Epidermal melanocyte (primary cell): ENCODE measurements at regions not wholly inside any gene's neighbourhood (a gene's known extent, or its start where the extent isn't known, plus 50 kb on each side); places are given as distances from the start of the nearest gene placed in this dataset.
A peak's percentile ranks its signal among the peaks of the same experiment; 100 is the strongest.

Experiments used
- DNase-seq: peaks from one replicate; pipeline ENCODE4 v3.0.0; 2011; ENCODE audit warnings: low spot score; ENCODE audit not compliant: insufficient read length

GRCh38 chr2:176540995-176541394 is 271.8 kb downstream of the MTX2 start:
- no peak for DNase-seq

GRCh38 chr2:176542476-176542875 is 273.2 kb downstream of the MTX2 start:
- no peak for DNase-seq

GRCh38 chr2:176544557-176544956 is 275.3 kb downstream of the MTX2 start:
- peak; percentile 21 for DNase-seq

- DNase-seq: peak; percentile 79
Observed at GRCh38 chr2:176544991-176545956, 276.0 kb downstream of the MTX2 start.

GRCh38 chr2:176546550-176546949 is 277.3 kb downstream of the MTX2 start:
- no peak for DNase-seq

GRCh38 chr2:176552501-176553135 is 283.4 kb downstream of the MTX2 start:
- no peak for DNase-seq

- DNase-seq: no peak
Observed at GRCh38 chr2:176553685-176554100, 284.5 kb downstream of the MTX2 start.

- peak; percentile 66 for DNase-seq
Observed at GRCh38 chr2:176554101-176555048, 285.1 kb downstream of the MTX2 start.

- DNase-seq: no peak
Observed at GRCh38 chr2:176555112-176555511, 285.9 kb downstream of the MTX2 start.

GRCh38 chr2:176555781-176556180 is 286.5 kb downstream of the MTX2 start:
- no peak for DNase-seq

GRCh38 chr2:176556373-176556772 is 287.1 kb downstream of the MTX2 start:
- no peak for DNase-seq

GRCh38 chr2:176557821-176558220 is 288.6 kb downstream of the MTX2 start:
- DNase-seq: no peak

GRCh38 chr2:176558574-176559140 is 289.4 kb downstream of the MTX2 start:
- no peak for DNase-seq

GRCh38 chr2:176560296-176560695 is 291.1 kb downstream of the MTX2 start:
- DNase-seq: no peak

- DNase-seq: no peak
Observed at GRCh38 chr2:176561706-176562105, 292.5 kb downstream of the MTX2 start.

GRCh38 chr2:176562359-176563078 is 293.3 kb downstream of the MTX2 start:
- no peak for DNase-seq

- no peak for DNase-seq
Observed at GRCh38 chr2:176565641-176566323, 296.5 kb downstream of the MTX2 start.

- no peak for DNase-seq
Observed at GRCh38 chr2:176566496-176566895, 297.3 kb downstream of the MTX2 start.

- no peak for DNase-seq
Observed at GRCh38 chr2:176566961-176567360, 297.7 kb downstream of the MTX2 start.

- DNase-seq: no peak
Observed at GRCh38 chr2:176567361-176567760, 298.1 kb downstream of the MTX2 start.
